Astrocyte of the cerebellum (primary cell): ENCODE measurements at regions not wholly inside any gene's neighbourhood (a gene's known extent, or its start where the extent isn't known, plus 50 kb on each side); places are given as distances from the start of the nearest gene placed in this dataset.

Source experiments
- DNase-seq: peaks from one replicate; pipeline ENCODE4 v3.0.0-alpha.2; 2011; ENCODE audit warnings: low read depth
- H3K4me3 ChIP-seq: 2 replicates; pipeline ENCODE4 v1.5.1; 2011; ENCODE audit warnings: mild to moderate bottlenecking, low read depth, low read length, moderate library complexity
- in situ Hi-C: cut with HindIII; loops from 2 replicates; pipeline ENCODE4 v1.10.0; 2017; ENCODE audit warnings: low sequenced_read_pairs
- TF ChIP-seq, protein P1 (sequence below): IDR thresholded peaks from 2 replicates; pipeline ENCODE4 v1.5.1; 2012; ENCODE audit warnings: low read length, low read depth, moderate library complexity, mild to moderate bottlenecking; ENCODE audit errors: missing control alignments

DNA sequence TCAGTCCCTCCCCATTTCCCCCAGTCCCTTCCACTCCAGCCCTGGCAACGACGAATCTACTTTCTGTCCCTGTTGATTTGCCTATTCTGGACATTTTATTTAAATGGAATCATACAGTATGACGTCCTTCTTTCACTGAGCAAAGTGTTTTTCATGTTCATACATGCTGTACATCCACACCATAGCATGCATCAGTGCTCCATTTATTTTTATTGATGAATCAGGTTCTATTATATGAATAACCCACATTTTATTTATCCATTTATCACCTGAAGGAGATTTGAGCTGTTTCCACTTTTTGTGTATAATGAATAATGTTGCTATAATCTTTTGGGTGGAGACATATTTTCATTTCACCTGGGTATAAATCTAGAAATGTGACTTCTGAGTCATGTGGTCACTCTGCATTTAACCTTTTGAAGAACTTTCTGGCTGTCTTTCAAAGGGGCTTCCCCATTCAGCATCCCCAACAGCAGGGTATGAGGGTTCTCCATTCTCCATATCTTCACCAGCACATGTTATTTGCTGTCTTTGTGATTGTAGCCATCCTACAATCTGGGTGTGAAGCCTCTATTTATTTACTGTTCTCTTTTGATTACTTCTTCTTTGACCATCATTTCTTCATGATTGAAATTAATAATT is 531.7 kb downstream of the ETS1 start:
- in situ Hi-C loops: no loop called here

GRCh38 chr11:128053981-128054931 is 533.1 kb downstream of the ETS1 start:
- TF ChIP-seq, protein P1, sequence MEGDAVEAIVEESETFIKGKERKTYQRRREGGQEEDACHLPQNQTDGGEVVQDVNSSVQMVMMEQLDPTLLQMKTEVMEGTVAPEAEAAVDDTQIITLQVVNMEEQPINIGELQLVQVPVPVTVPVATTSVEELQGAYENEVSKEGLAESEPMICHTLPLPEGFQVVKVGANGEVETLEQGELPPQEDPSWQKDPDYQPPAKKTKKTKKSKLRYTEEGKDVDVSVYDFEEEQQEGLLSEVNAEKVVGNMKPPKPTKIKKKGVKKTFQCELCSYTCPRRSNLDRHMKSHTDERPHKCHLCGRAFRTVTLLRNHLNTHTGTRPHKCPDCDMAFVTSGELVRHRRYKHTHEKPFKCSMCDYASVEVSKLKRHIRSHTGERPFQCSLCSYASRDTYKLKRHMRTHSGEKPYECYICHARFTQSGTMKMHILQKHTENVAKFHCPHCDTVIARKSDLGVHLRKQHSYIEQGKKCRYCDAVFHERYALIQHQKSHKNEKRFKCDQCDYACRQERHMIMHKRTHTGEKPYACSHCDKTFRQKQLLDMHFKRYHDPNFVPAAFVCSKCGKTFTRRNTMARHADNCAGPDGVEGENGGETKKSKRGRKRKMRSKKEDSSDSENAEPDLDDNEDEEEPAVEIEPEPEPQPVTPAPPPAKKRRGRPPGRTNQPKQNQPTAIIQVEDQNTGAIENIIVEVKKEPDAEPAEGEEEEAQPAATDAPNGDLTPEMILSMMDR: no peak
- in situ Hi-C loops: no loop called here
- no peak overlapping the region for H3K4me3 ChIP-seq
- no peak for DNase-seq

More for the DNA sequence above, 531.7 kb downstream of the ETS1 start:
- TF ChIP-seq, protein P1: no peak
- no peak for DNase-seq
- H3K4me3 ChIP-seq: no peak overlapping the region

- in situ Hi-C loops: no loop called here
- TF ChIP-seq, protein P1: no peak
- no peak overlapping the region for H3K4me3 ChIP-seq
- no peak for DNase-seq
Observed at GRCh38 chr11:128052912-128053641, 534.3 kb downstream of the ETS1 start.

DNA sequence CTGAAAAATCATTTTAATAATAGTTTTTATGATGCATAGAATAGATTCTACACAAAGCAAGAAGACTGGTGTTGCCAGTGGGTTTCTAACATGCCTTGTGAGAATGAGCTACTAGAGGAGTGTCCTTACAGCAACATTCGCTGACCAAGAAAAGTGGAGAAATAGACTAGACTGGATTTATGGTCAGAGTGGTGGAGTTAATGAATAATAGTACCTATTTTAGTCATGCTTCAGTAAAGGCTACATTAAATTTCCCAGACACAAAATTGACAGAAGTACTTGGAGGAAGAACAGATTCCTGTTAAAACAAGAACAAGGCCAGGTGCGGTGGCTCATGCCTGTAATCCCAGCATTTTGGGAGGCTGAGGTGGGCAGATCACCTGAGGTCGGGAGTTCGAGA is 539.2 kb downstream of the ETS1 start:
- DNase-seq: no peak
- TF ChIP-seq, protein P1: no peak
- no peak overlapping the region for H3K4me3 ChIP-seq
- in situ Hi-C loops: loop anchor here (25.0 kb wide), 1 partner anchor 589 kb away; no protein-coding TSS in a partner anchor

DNA sequence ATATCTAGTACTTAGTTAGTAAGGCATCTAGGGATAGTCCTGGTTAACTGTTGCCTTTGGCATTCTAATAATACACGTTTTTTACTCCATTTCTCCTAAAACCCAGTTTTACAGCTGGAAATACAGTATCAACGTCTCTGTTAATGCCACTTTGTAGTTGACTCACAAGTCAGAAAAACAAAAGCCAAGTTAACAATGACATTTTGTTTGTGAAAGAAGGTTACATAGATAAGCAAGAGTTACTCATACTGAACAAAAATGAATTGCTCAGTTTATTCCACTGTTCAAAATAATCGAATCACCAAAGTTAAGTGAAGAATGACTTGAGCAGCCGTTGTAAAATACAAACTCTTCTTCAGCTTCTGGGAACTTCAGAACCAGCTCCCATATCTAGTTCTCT is 540.3 kb downstream of the ETS1 start:
- H3K4me3 ChIP-seq: no peak overlapping the region
- DNase-seq: no peak
- TF ChIP-seq, protein P1: no peak
- in situ Hi-C loops: loop anchor here (25.0 kb wide), 1 partner anchor 590 kb away; no protein-coding TSS in a partner anchor

DNA sequence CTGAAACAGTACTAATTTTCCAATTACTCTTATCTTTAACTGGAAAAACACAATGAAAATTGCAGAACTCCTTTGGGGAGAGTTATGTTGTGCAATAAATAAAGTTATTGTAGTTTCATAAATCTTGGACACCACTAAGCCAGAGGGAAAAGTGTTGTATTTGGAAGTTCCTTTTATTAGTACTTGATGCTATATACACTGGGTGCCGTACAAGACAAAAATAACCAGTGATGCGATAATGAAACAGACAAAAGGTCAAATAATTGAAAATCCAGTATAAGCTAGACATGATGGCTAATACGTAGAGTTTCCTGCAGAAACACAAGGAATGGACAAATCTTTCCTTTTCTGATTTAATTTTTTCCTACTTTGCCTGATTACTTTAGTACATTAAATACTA is 541.1 kb downstream of the ETS1 start:
- no peak overlapping the region for H3K4me3 ChIP-seq
- in situ Hi-C loops: loop anchor here (25.0 kb wide), 1 partner anchor 591 kb away; no protein-coding TSS in a partner anchor
- DNase-seq: no peak
- TF ChIP-seq, protein P1: no peak
